Neural cell (in vitro differentiated cells): ENCODE measurements at regions not wholly inside any gene's neighbourhood (a gene's known extent, or its start where the extent isn't known, plus 50 kb on each side); places are given as distances from the start of the nearest gene placed in this dataset.
"Not testable (repeated sequence)": the region's sequence is repeated elsewhere in the genome, so short reads cannot be mapped to it uniquely, and the experiment has no call there.

Experiments
- H2AFZ ChIP-seq: fragments of 200-600, 300-800 bp; sonication (generic), shearing (Covaris generic); 2 replicates; pipeline ENCODE4 v1.6.0; 2014; ENCODE audit warnings: low read depth, mild to moderate bottlenecking, antibody characterized with exemption, low read length, moderate library complexity
- H3F3A ChIP-seq: fragments of 200-600 bp; shearing (Covaris generic); 2 replicates; pipeline ENCODE4 v1.6.1; 2016; ENCODE audit warnings: mild to moderate bottlenecking, moderate library complexity, mixed read lengths, antibody characterized with exemption, low read length; ENCODE audit not compliant: insufficient read depth, poor library complexity, severe bottlenecking
- H3K27ac ChIP-seq: fragments of 200-600, 300-800 bp; sonication (generic), shearing (Covaris generic); 2 replicates; pipeline ENCODE4 v1.5.1; 2014; ENCODE audit warnings: mild to moderate bottlenecking, low read length, moderate library complexity
- H3K27me3 ChIP-seq: fragments of 300-800, 200-600 bp; sonication (generic), shearing (Covaris generic); 2 replicates; pipeline ENCODE4 v1.6.0; 2014; ENCODE audit warnings: mild to moderate bottlenecking, low read depth, low read length, moderate library complexity; ENCODE audit not compliant: insufficient read depth
- H3K36me3 ChIP-seq: fragments of 300-800, 200-600 bp; sonication (generic), shearing (Covaris generic); 2 replicates; pipeline ENCODE4 v1.5.1; 2014; ENCODE audit warnings: mild to moderate bottlenecking, antibody characterized with exemption, low read length, moderate library complexity; ENCODE audit not compliant: insufficient read depth
- H3K4me2 ChIP-seq: fragments of 300-800, 200-600 bp; sonication (generic), shearing (Covaris generic); 2 replicates; pipeline ENCODE4 v1.6.0; 2014; ENCODE audit warnings: mild to moderate bottlenecking, low read length
- H3K4me3 ChIP-seq: fragments of 300-800, 200-600 bp; sonication (generic), shearing (Covaris generic); 2 replicates; pipeline ENCODE4 v1.5.1; 2014; ENCODE audit warnings: mild to moderate bottlenecking, low read length, moderate library complexity
- H3K79me2 ChIP-seq: fragments of 200-600 bp; shearing (Covaris generic); replicated peaks from 2 replicates; pipeline ENCODE4 v1.6.0; 2014; ENCODE audit warnings: mild to moderate bottlenecking, low read length, moderate library complexity; ENCODE audit not compliant: insufficient read depth
- H3K9ac ChIP-seq: fragments of 300-800, 200-600 bp; sonication (generic), shearing (Covaris generic); 2 replicates; pipeline ENCODE4 v1.6.1; 2016; ENCODE audit warnings: mild to moderate bottlenecking, low read length, mixed read lengths
- H3K9me2 ChIP-seq: fragments of 200-600 bp; shearing (Covaris generic); 2 replicates; pipeline ENCODE4 v1.6.1; 2016; ENCODE audit warnings: mild to moderate bottlenecking, low read length, mixed read lengths; ENCODE audit not compliant: insufficient read depth
- H3K9me3 ChIP-seq: fragments of 200-600, 300-800 bp; sonication (generic), shearing (Covaris generic); 2 replicates; pipeline ENCODE4 v1.6.1; 2016; ENCODE audit warnings: mild to moderate bottlenecking, mixed run types, low read length, moderate library complexity, mixed read lengths
- H4K20me1 ChIP-seq: fragments of 200-600 bp; shearing (Covaris generic); 2 replicates; pipeline ENCODE4 v1.6.1; 2016; ENCODE audit warnings: mild to moderate bottlenecking, mixed run types; ENCODE audit not compliant: insufficient read depth
- CTCF ChIP-seq: fragments of 450-650 bp; IDR thresholded peaks from 2 replicates; pipeline ENCODE4 v1.5.1; 2014; ENCODE audit warnings: antibody characterized with exemption, mild to moderate bottlenecking, moderate library complexity; ENCODE audit not compliant: poor library complexity, severe bottlenecking
- EP300 ChIP-seq: fragments of 450-650 bp; conservative IDR thresholded peaks from 2 replicates; pipeline ENCODE4 v1.6.1; 2014; ENCODE audit warnings: antibody characterized with exemption, mild to moderate bottlenecking, moderate library complexity; ENCODE audit not compliant: poor library complexity, severe bottlenecking
- EZH2 ChIP-seq: fragments of 200-600, 300-800 bp; shearing (Covaris generic), sonication (generic); IDR thresholded peaks from 2 replicates; pipeline ENCODE4 v1.6.1; 2014; ENCODE audit warnings: antibody characterized with exemption, low read length, borderline replicate concordance, mild to moderate bottlenecking; ENCODE audit not compliant: insufficient read depth, poor library complexity, severe bottlenecking
- MXI1 ChIP-seq: fragments of 450-650 bp; conservative IDR thresholded peaks from 2 replicates; pipeline ENCODE4 v1.6.1; 2014; ENCODE audit warnings: antibody characterized with exemption, mild to moderate bottlenecking; ENCODE audit not compliant: poor library complexity, severe bottlenecking
- POLR2AphosphoS5 ChIP-seq: IDR thresholded peaks from 2 replicates; pipeline ENCODE4 v1.6.1; 2012
- RAD21 ChIP-seq: fragments of 450-650 bp; conservative IDR thresholded peaks from 2 replicates; pipeline ENCODE4 v1.6.1; 2014; ENCODE audit warnings: antibody characterized with exemption, mild to moderate bottlenecking, moderate library complexity
- REST ChIP-seq: IDR thresholded peaks from 2 replicates; pipeline ENCODE4 v1.6.1; 2012; ENCODE audit warnings: borderline replicate concordance
- SMC3 ChIP-seq: fragments of 450-650 bp; conservative IDR thresholded peaks from 2 replicates; pipeline ENCODE4 v1.6.1; 2014; ENCODE audit warnings: antibody characterized with exemption, mild to moderate bottlenecking, moderate library complexity; ENCODE audit not compliant: poor library complexity
- TAF1 ChIP-seq: IDR thresholded peaks from 2 replicates; pipeline ENCODE4 v1.6.1; 2012; ENCODE audit warnings: low read depth

- Histone ChIP-seq H3K27ac (no peak overlapping the region), H3K4me2 (no peak overlapping the region), H4K20me1 (no peaks in the 10 kb centered on the region), H3K27me3 (no peaks in the 10 kb centered on the region), H3F3A (no peaks in the 10 kb centered on the region), H3K4me3 (no peak overlapping the region), H3K9me3 (no peaks in the 10 kb centered on the region), H3K9ac (no peak overlapping the region), H2AFZ (no peak overlapping the region), H3K36me3 (no peaks in the 10 kb centered on the region), H3K79me2 (no peaks in the 10 kb centered on the region), H3K9me2 (no peaks in the 10 kb centered on the region)
- no peak for TF ChIP-seq EP300
- no peak for TF ChIP-seq REST
- TF ChIP-seq SMC3: no peak
- no peak for TF ChIP-seq TAF1
- no peak for TF ChIP-seq CTCF
- TF ChIP-seq MXI1: no peak
- no peak for TF ChIP-seq POLR2AphosphoS5
- no peak for TF ChIP-seq RAD21
- TF ChIP-seq EZH2: no peak
Observed at GRCh38 chr3:78096488-78097255, 1056.8 kb downstream of the ROBO2 start.

GRCh38 chr3:78098367-78098766 lies 1058.5 kb downstream of the ROBO2 start:
- Histone ChIP-seq H3K4me3 (no peak overlapping the region), H3K27me3 (no peaks in the 10 kb centered on the region), H2AFZ (no peak overlapping the region), H3K9ac (no peak overlapping the region), H3K9me2 (no peaks in the 10 kb centered on the region), H3K27ac (no peak overlapping the region), H3K9me3 (no peaks in the 10 kb centered on the region), H4K20me1 (no peaks in the 10 kb centered on the region), H3K79me2 (no peaks in the 10 kb centered on the region), H3K4me2 (no peak overlapping the region), H3K36me3 (no peaks in the 10 kb centered on the region), H3F3A (no peaks in the 10 kb centered on the region)
- TF ChIP-seq MXI1: no peak

- Histone ChIP-seq H3F3A (no peaks in the 10 kb centered on the region), H3K4me2 (no peak overlapping the region), H4K20me1 (no peaks in the 10 kb centered on the region), H3K27ac (no peak overlapping the region), H3K27me3 (no peaks in the 10 kb centered on the region), H3K9me2 (no peaks in the 10 kb centered on the region), H3K79me2 (no peaks in the 10 kb centered on the region), H3K9ac (no peak overlapping the region), H3K4me3 (no peak overlapping the region), H3K36me3 (no peaks in the 10 kb centered on the region), H3K9me3 (no peaks in the 10 kb centered on the region), H2AFZ (no peak overlapping the region)
- TF ChIP-seq EZH2 (no peak), MXI1 (no peak), RAD21 (no peak), TAF1 (no peak)
Observed at GRCh38 chr3:78101384-78101783, 1061.5 kb downstream of the ROBO2 start.

- H3K27me3 ChIP-seq, H3K9me3 ChIP-seq: not testable (repeated sequence)
Observed at GRCh38 chr3:78108269-78108961, 1068.5 kb downstream of the ROBO2 start.

More at GRCh38 chr3:78108269-78108961, 1068.5 kb downstream of the ROBO2 start:
- H4K20me1 ChIP-seq, H3K79me2 ChIP-seq, H2AFZ ChIP-seq, H3K9ac ChIP-seq, H3K4me3 ChIP-seq, H3K4me2 ChIP-seq, H3K27ac ChIP-seq, H3K36me3 ChIP-seq, H3K9me2 ChIP-seq, H3F3A ChIP-seq: not testable (repeated sequence)
